ENCODE measurements at regions not wholly inside any gene's neighbourhood (a gene's known extent, or its start where the extent isn't known, plus 50 kb on each side); places are given as distances from the start of the nearest gene placed in this dataset.
A peak's percentile ranks its signal among the peaks of the same experiment; 100 is the strongest.

DNA sequence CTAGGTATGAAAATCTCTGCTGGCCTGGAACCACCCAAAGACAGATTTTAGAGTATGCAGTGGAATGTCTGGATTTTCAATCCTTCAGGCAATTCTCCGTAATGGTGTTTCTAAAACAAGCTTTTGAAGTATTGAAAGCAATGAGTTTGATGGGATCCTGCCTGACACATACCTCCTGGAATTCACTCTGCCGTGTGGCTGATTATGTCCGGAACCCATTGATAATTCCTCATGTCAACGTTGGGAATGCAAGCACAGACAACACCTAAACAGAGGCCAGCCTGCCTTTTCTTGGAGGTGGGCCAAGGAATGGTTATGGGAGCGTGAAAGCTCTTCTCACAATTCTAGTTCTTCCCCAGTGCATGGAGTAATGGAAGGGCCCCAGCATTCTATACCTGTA, 168.9 kb upstream of the HMCN1 start:
- intact Hi-C loops (cut with micrococcal nuclease) = no loop called here
- Mint-ChIP-seq H3K27me3 (no peaks in the 10 kb centered on the region), H3K4me3 (peak overlapping the region in 2 of 8 donors; percentile 13 to 87), H3K4me1 (peaks cover 72 to 96% (median 85%) of the 10 kb centered on the region in 4 donors), H3K9me3 (peaks cover 0 to 1% (median 0%) of the 10 kb centered on the region in 8 donors), H3K27ac (peak overlapping the region; percentile 94 to 100 (median 99)), H3K36me3 (peaks cover 0 to 6% of the 10 kb centered on the region in 2 donors)
- Histone ChIP-seq H3K4me3 (ENCODE audit: low read length in 2 of 2) (no peak overlapping the region), H3K27ac (ENCODE audit: low read depth, low read length) (no peak overlapping the region), H3K9me3 (ENCODE audit: control insufficient read depth in 1 of 2, low read length in 2 of 2) (no peaks in the 10 kb centered on the region), H3K36me3 (ENCODE audit: insufficient read depth, low read length) (no peaks in the 10 kb centered on the region), H3K4me1 (ENCODE audit: insufficient read depth, low read length) (peaks cover 92% of the 10 kb centered on the region), H3K27me3 (ENCODE audit: insufficient read depth, low read length) (no peaks in the 10 kb centered on the region)
- no peak for DNase-seq
- ChIA-PET POLR2A (ENCODE audit: partially characterized antibody) (interaction anchor here (1.0 to 6.1 kb wide), 4 partner anchors 14 to 248 kb away, joined by 3 to 149 read pairs (median 20); partner anchors contain the start of gene IVNS1ABP), CTCF (ENCODE audit: partially characterized antibody) (interaction anchor here (2.5 to 3.6 kb wide), 3 partner anchors 20 to 248 kb away, joined by 6 to 50 read pairs (median 34); partner anchors contain the start of gene IVNS1ABP)

DNA sequence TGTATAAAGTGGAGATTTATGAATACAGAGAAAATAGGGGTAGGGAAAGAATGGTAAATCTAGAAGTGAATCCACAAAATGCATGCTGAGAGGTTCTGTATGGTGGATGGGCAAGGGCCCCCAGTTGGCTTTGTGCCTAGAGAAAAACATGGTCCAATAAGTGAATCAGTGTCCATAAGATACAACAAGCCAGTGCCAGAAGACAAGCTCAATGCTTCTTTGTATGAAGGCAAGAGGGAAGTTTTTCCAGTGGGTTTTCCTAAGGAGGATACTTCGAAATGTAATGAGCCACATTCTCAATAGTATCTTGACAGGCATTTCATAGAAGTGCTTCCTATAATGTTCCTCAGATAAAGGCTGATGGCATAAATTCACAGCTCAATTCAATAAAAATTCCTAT, 169.4 kb upstream of the HMCN1 start:
- Histone ChIP-seq H3K4me3 (ENCODE audit: low read length in 2 of 2) (no peak overlapping the region), H3K27ac (ENCODE audit: low read depth, low read length) (no peak overlapping the region), H3K36me3 (ENCODE audit: insufficient read depth, low read length) (no peaks in the 10 kb centered on the region), H3K27me3 (ENCODE audit: insufficient read depth, low read length) (no peaks in the 10 kb centered on the region), H3K9me3 (ENCODE audit: control insufficient read depth in 1 of 2, low read length in 2 of 2) (no peaks in the 10 kb centered on the region), H3K4me1 (ENCODE audit: insufficient read depth, low read length) (peaks cover 92% of the 10 kb centered on the region)
- H3K27me3 Mint-ChIP-seq = no peaks in the 10 kb centered on the region
- peak overlapping the region in 4 of 8 donors; percentile 2 to 42 (median 23) for H3K4me3 Mint-ChIP-seq
- POLR2A ChIA-PET (ENCODE audit: partially characterized antibody) = interaction anchor here (6.1 kb wide), 1 partner anchor 248 kb away, joined by 149 read pairs; the partner anchor contains the start of gene IVNS1ABP
- peak overlapping the region; percentile 94 to 100 (median 99) for H3K27ac Mint-ChIP-seq
- no peak for DNase-seq
- H3K9me3 Mint-ChIP-seq = peaks cover 0 to 1% (median 0%) of the 10 kb centered on the region in 8 donors
- H3K4me1 Mint-ChIP-seq = peaks cover 74 to 96% (median 86%) of the 10 kb centered on the region in 4 donors
- peaks cover 0 to 6% of the 10 kb centered on the region in 2 donors for H3K36me3 Mint-ChIP-seq
- CTCF ChIA-PET (ENCODE audit: partially characterized antibody) = interaction anchor here (3.6 kb wide), 2 partner anchors 31 to 248 kb away, joined by 34 to 50 read pairs; partner anchors contain the start of gene IVNS1ABP
- intact Hi-C loops (cut with micrococcal nuclease) = no loop called here

DNA sequence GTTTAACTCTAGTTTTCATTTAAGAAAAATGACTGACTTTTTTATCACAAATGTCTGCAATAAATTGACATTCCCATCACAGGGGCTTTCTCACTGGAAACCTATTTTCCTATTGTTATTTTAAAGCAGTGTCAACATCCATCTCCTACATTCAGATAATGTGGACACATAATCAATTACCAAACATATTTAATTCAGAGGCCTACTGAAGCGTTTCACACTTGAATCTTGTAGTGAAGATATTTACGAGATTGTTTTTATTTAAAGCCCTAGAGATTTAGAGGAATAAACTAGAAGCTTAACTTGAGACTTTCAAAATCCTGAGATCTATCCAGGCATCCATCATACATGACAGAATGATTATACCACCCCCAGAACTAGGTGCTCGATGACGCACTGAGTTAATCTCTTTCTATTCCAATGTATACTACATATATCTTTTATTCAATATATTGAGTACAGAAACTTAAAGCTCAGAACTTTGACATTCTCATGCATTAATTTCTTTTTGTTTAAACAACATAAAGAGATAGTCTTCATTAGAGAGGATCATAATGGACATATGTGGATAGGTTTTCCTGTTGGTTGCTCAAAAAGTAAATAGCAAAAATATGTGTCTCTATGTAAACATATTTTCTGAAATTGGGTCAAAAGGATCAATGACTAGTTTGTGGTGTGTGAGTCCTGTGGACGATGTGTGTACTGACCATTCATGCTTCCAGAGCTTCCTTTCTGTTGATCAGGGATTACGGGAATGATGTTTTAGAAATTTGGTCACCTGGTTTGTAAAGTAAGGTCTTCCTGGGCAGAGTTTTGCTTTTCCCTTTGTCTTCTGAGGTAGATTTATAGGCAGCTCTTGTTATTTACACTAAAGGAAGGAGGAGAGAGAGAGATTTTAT, 171.5 kb upstream of the HMCN1 start:
- ChIA-PET CTCF (ENCODE audit: partially characterized antibody) (interaction anchor here (1.5 to 1.9 kb wide), 3 partner anchors 34 to 246 kb away, joined by 4 to 8 read pairs (median 4); partner anchors contain the start of gene IVNS1ABP), POLR2A (ENCODE audit: partially characterized antibody) (interaction anchor here (6.1 kb wide), 1 partner anchor 246 kb away, joined by 149 read pairs; the partner anchor contains the start of gene IVNS1ABP)
- Mint-ChIP-seq H3K27ac (peak overlapping the region; percentile 76 to 96 (median 86)), H3K4me1 (peaks cover 62 to 81% (median 72%) of the 10 kb centered on the region in 4 donors), H3K4me3 (peak overlapping the region in 2 of 8 donors; percentile 2 to 12), H3K27me3 (no peaks in the 10 kb centered on the region), H3K9me3 (peaks cover 0 to 1% (median 0%) of the 10 kb centered on the region in 8 donors), H3K36me3 (peaks cover 0 to 6% of the 10 kb centered on the region in 2 donors)
- H3K4me3 ChIP-seq (ENCODE audit: low read length in 2 of 2) = no peak overlapping the region
- H3K4me1 ChIP-seq (ENCODE audit: insufficient read depth, low read length) = peaks cover 80% of the 10 kb centered on the region
- intact Hi-C loops (cut with micrococcal nuclease) = no loop called here
- no peak overlapping the region for H3K27ac ChIP-seq (ENCODE audit: low read depth, low read length)
- no peaks in the 10 kb centered on the region for H3K36me3 ChIP-seq (ENCODE audit: insufficient read depth, low read length)
- no peaks in the 10 kb centered on the region for H3K27me3 ChIP-seq (ENCODE audit: insufficient read depth, low read length)
- no peaks in the 10 kb centered on the region for H3K9me3 ChIP-seq (ENCODE audit: control insufficient read depth in 1 of 2, low read length in 2 of 2)
- no peak for DNase-seq

- Mint-ChIP-seq H3K27ac (peak overlapping the region; percentile 76 to 96 (median 90)), H3K36me3 (no peaks in the 10 kb centered on the region), H3K4me1 (peaks cover 51 to 70% (median 61%) of the 10 kb centered on the region in 4 donors), H3K9me3 (peaks cover 0 to 1% (median 0%) of the 10 kb centered on the region in 8 donors), H3K27me3 (no peaks in the 10 kb centered on the region), H3K4me3 (peak overlapping the region in 7 of 8 donors; percentile 39 to 78 (median 69))
- CTCF ChIA-PET (ENCODE audit: partially characterized antibody) = interaction anchor here (1.6 to 4.9 kb wide), 5 partner anchors 10 to 322 kb away, joined by 3 to 61 read pairs (median 5); no protein-coding TSS in a partner anchor
- H3K9me3 ChIP-seq (ENCODE audit: control insufficient read depth in 1 of 2, low read length in 2 of 2) = no peaks in the 10 kb centered on the region
- no peaks in the 10 kb centered on the region for H3K36me3 ChIP-seq (ENCODE audit: insufficient read depth, low read length)
- peak overlapping the region in 1 of 2 donors; percentile 18 for H3K4me3 ChIP-seq (ENCODE audit: low read length in 2 of 2)
- H3K27me3 ChIP-seq (ENCODE audit: insufficient read depth, low read length) = no peaks in the 10 kb centered on the region
- peaks cover 69% of the 10 kb centered on the region for H3K4me1 ChIP-seq (ENCODE audit: insufficient read depth, low read length)
- H3K27ac ChIP-seq (ENCODE audit: low read depth, low read length) = peak overlapping the region; percentile 23
- intact Hi-C loops (cut with micrococcal nuclease) = loop anchor here (1.0 to 2.0 kb wide), 4 partner anchors 35 to 819 kb away; partner anchors contain the start of gene IVNS1ABP
- peak in 4 of 5 donors; percentile 57 to 66 (median 63) for DNase-seq
- POLR2A ChIA-PET (ENCODE audit: partially characterized antibody) = interaction anchor here (0.8 to 3.9 kb wide), 4 partner anchors 8 to 245 kb away, joined by 3 to 48 read pairs (median 9); partner anchors contain the start of gene IVNS1ABP
Observed at GRCh38 chr1:185561629-185562028, 172.6 kb upstream of the HMCN1 start.

- Mint-ChIP-seq H3K27ac (peak overlapping the region; percentile 76 to 96 (median 90)), H3K27me3 (no peaks in the 10 kb centered on the region), H3K4me3 (peak overlapping the region in 7 of 8 donors; percentile 39 to 78 (median 58)), H3K36me3 (no peaks in the 10 kb centered on the region), H3K9me3 (peaks cover 0 to 1% (median 0%) of the 10 kb centered on the region in 8 donors), H3K4me1 (peaks cover 45 to 62% (median 53%) of the 10 kb centered on the region in 4 donors)
- peak overlapping the region; percentile 11 for H3K27ac ChIP-seq (ENCODE audit: low read depth, low read length)
- no peaks in the 10 kb centered on the region for H3K27me3 ChIP-seq (ENCODE audit: insufficient read depth, low read length)
- intact Hi-C loops (cut with micrococcal nuclease) = loop anchor here (1.0 to 2.0 kb wide), 4 partner anchors 36 to 818 kb away; partner anchors contain the start of gene IVNS1ABP
- H3K9me3 ChIP-seq (ENCODE audit: control insufficient read depth in 1 of 2, low read length in 2 of 2) = no peaks in the 10 kb centered on the region
- H3K4me3 ChIP-seq (ENCODE audit: low read length in 2 of 2) = no peak overlapping the region
- ChIA-PET POLR2A (ENCODE audit: partially characterized antibody) (interaction anchor here (1.2 to 3.9 kb wide), 5 partner anchors 9 to 244 kb away, joined by 3 to 48 read pairs (median 8); partner anchors contain the start of gene IVNS1ABP), CTCF (ENCODE audit: partially characterized antibody) (interaction anchor here (0.7 to 4.9 kb wide), 13 partner anchors 9 to 321 kb away, joined by 3 to 61 read pairs (median 4); partner anchors contain the start of gene IVNS1ABP)
- H3K36me3 ChIP-seq (ENCODE audit: insufficient read depth, low read length) = no peaks in the 10 kb centered on the region
- no peak for DNase-seq
- H3K4me1 ChIP-seq (ENCODE audit: insufficient read depth, low read length) = peaks cover 61% of the 10 kb centered on the region
Observed at GRCh38 chr1:185560760-185561159, 173.4 kb upstream of the HMCN1 start.

DNA sequence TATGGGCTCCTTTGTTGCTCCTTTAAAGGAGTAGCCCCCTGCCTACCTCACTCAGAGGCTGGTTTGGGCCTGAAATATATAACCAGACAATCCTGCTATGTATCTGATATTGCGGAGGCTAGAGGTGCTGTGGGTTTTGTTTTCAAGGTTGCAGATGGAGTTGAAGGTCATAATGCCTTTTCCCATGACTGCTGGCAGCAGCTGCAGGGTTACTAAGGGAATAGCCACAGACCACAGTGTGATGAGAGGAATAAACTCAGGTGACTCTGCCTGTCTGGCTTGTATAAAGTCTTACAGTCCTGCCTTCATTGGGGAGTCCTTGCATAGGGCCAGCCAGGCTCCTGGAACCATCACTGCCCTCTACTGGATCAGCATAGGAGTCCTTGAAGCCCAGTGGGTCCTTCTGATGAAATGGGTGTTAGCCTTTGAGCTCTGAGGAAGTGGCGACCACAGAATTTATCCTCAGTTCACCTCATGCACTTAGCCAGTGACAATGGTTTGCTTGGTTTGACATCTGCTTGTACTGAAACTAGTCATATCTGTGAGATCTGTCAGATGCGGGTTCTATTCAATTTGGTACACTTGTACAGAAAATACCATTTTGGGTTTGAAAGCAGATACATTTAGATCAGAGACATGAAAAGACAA, 174.4 kb upstream of the HMCN1 start:
- Mint-ChIP-seq H3K4me1 (peaks cover 39 to 52% (median 46%) of the 10 kb centered on the region in 4 donors), H3K4me3 (peak overlapping the region in 6 of 8 donors; percentile 5 to 78 (median 62)), H3K9me3 (peaks cover 0 to 1% (median 0%) of the 10 kb centered on the region in 8 donors), H3K27ac (peak overlapping the region; percentile 76 to 94 (median 86)), H3K36me3 (no peaks in the 10 kb centered on the region), H3K27me3 (no peaks in the 10 kb centered on the region)
- intact Hi-C loops (cut with micrococcal nuclease) = loop anchor here (2.0 kb wide), 2 partner anchors 321 to 817 kb away; no protein-coding TSS in a partner anchor
- Histone ChIP-seq H3K36me3 (ENCODE audit: insufficient read depth, low read length) (no peaks in the 10 kb centered on the region), H3K27ac (ENCODE audit: low read depth, low read length) (no peak overlapping the region), H3K27me3 (ENCODE audit: insufficient read depth, low read length) (no peaks in the 10 kb centered on the region), H3K4me3 (ENCODE audit: low read length in 2 of 2) (no peak overlapping the region), H3K4me1 (ENCODE audit: insufficient read depth, low read length) (peaks cover 51% of the 10 kb centered on the region), H3K9me3 (ENCODE audit: control insufficient read depth in 1 of 2, low read length in 2 of 2) (no peaks in the 10 kb centered on the region)
- peak; percentile 56 to 60 (median 59) for DNase-seq
- CTCF ChIA-PET (ENCODE audit: partially characterized antibody) = interaction anchor here (0.7 to 4.9 kb wide), 19 partner anchors 10 to 320 kb away, joined by 3 to 61 read pairs (median 4); partner anchors contain the start of gene IVNS1ABP
- POLR2A ChIA-PET (ENCODE audit: partially characterized antibody) = interaction anchor here (0.7 to 3.9 kb wide), 6 partner anchors 10 to 243 kb away, joined by 3 to 48 read pairs (median 6); partner anchors contain the start of gene IVNS1ABP

All from CD4-positive, alpha-beta memory T cell (primary cell).